GM23338 (cell line): ENCODE measurements at regions not wholly inside any gene's neighbourhood (a gene's known extent, or its start where the extent isn't known, plus 50 kb on each side); places are given as distances from the start of the nearest gene placed in this dataset.

ENCODE experiments used
- ATAC-seq: fragments of 200-7000 bp; cut with Tn5 transposase; 3 replicates; pipeline ENCODE4 v1.9.1; 2020
- DNase-seq: peaks from one replicate; pipeline ENCODE4 v3.0.0-alpha.2; 2015; ENCODE audit warnings: low spot score
- H2AFZ ChIP-seq: fragments of 200-600 bp; sonication (generic); 2 replicates; pipeline ENCODE4 v1.8.0; 2016; ENCODE audit warnings: antibody characterized with exemption, mild to moderate bottlenecking, moderate library complexity
- H3F3A ChIP-seq: fragments of 200-600 bp; sonication (generic); replicated peaks from 2 replicates; pipeline ENCODE4 v1.8.0; 2017; ENCODE audit warnings: antibody characterized with exemption, mixed run types, low read depth
- H3K27ac ChIP-seq: fragments of 200-600 bp; sonication (generic); 2 replicates; pipeline ENCODE4 v1.6.1; 2016; ENCODE audit warnings: low read depth
- H3K27me3 ChIP-seq: fragments of 200-600 bp; sonication (generic); 2 replicates; pipeline ENCODE4 v1.8.0; 2016; ENCODE audit warnings: mild to moderate bottlenecking, mixed run types, moderate library complexity; ENCODE audit not compliant: insufficient read depth
- H3K36me3 ChIP-seq: fragments of 200-600 bp; sonication (generic); 2 replicates; pipeline ENCODE4 v1.8.0; 2016; ENCODE audit warnings: mild to moderate bottlenecking; ENCODE audit not compliant: insufficient read depth
- H3K4me1 ChIP-seq: fragments of 200-600 bp; sonication (generic); 2 replicates; pipeline ENCODE4 v1.8.0; 2016; ENCODE audit warnings: mild to moderate bottlenecking, moderate library complexity; ENCODE audit not compliant: insufficient read depth
- H3K4me2 ChIP-seq: fragments of 200-600 bp; sonication (generic); 2 replicates; pipeline ENCODE4 v1.7.1; 2017; ENCODE audit warnings: mixed run types
- H3K4me3 ChIP-seq: fragments of 200-600 bp; sonication (generic); 2 replicates; pipeline ENCODE4 v1.6.1; 2016; ENCODE audit warnings: mixed run types
- H3K79me2 ChIP-seq: fragments of 200-600 bp; sonication (generic); replicated peaks from 2 replicates; pipeline ENCODE4 v1.8.0; 2017; ENCODE audit warnings: mild to moderate bottlenecking; ENCODE audit not compliant: insufficient read depth
- H3K9me2 ChIP-seq: fragments of 200-600 bp; sonication (generic); 2 replicates; pipeline ENCODE4 v1.8.0; 2017; ENCODE audit not compliant: insufficient read depth
- H4K20me1 ChIP-seq: fragments of 200-600 bp; sonication (generic); replicated peaks from 2 replicates; pipeline ENCODE4 v1.8.0; 2017; ENCODE audit warnings: mild to moderate bottlenecking; ENCODE audit not compliant: insufficient read depth
- H3K27ac Mint-ChIP-seq: 2 replicates; pipeline ENCODE4 v1.8.0; 2020; ENCODE audit warnings: inconsistent platforms, mild to moderate bottlenecking, moderate library complexity, mixed read lengths
- H3K27me3 Mint-ChIP-seq: 3 replicates; pipeline ENCODE4 v1.8.0; 2022; ENCODE audit warnings: low read depth, mild to moderate bottlenecking, moderate library complexity, mixed read lengths, inconsistent platforms; ENCODE audit not compliant: insufficient read depth, poor library complexity
- H3K36me3 Mint-ChIP-seq: 3 replicates; pipeline ENCODE4 v1.8.0; 2021; ENCODE audit warnings: low read depth, mild to moderate bottlenecking, inconsistent platforms, moderate library complexity, mixed read lengths
- H3K4me1 Mint-ChIP-seq: 3 replicates; pipeline ENCODE4 v1.8.0; 2020; ENCODE audit warnings: mild to moderate bottlenecking, inconsistent platforms, mixed read lengths
- H3K4me3 Mint-ChIP-seq: 3 replicates; pipeline ENCODE4 v1.8.0; 2021; ENCODE audit warnings: moderate library complexity, mild to moderate bottlenecking, inconsistent platforms, mixed read lengths
- H3K9me3 Mint-ChIP-seq: 3 replicates; pipeline ENCODE4 v1.8.0; 2020; ENCODE audit warnings: moderate library complexity, mild to moderate bottlenecking, inconsistent platforms, mixed read lengths
- EZH2phosphoT487 ChIP-seq: fragments of 200-600 bp; sonication (generic); IDR thresholded peaks from one replicate; pipeline ENCODE4 v1.8.1; 2018; ENCODE audit warnings: antibody characterized with exemption; ENCODE audit not compliant: unreplicated experiment
- POLR2AphosphoS5 ChIP-seq: IDR thresholded peaks from 2 replicates; pipeline ENCODE4 v1.6.1; 2016; ENCODE audit warnings: antibody characterized with exemption, low read depth
- ZNF114 ChIP-seq: fragments of 250-450 bp; sonication (Bioruptor Pico); IDR thresholded peaks from 2 replicates; pipeline ENCODE4 v1.5.0; 2020; ENCODE audit warnings: mild to moderate bottlenecking, moderate library complexity
- ZNF331 ChIP-seq: fragments of 250-450 bp; sonication (Bioruptor Pico); IDR thresholded peaks from 2 replicates; pipeline ENCODE4 v1.5.0; 2020; ENCODE audit warnings: low read depth, mild to moderate bottlenecking, moderate library complexity
- ZNF462 ChIP-seq: fragments of 250-450 bp; sonication (Bioruptor Pico); IDR thresholded peaks from 2 replicates; pipeline ENCODE4 v1.5.0; 2020; ENCODE audit warnings: mild to moderate bottlenecking, moderate library complexity
- TF ChIP-seq, protein P1 (sequence below), 2 experiments: fragments of 200-600 bp in 1 of 2; sonication (generic) in 1 of 2; conservative IDR thresholded peaks; 2 replicates each; pipeline versions ENCODE4 v1.5.1 to v1.6.1; 2016 to 2017; ENCODE audit warnings: antibody characterized with exemption in 2 of 2, low read depth in 2 of 2, mild to moderate bottlenecking in 2 of 2, moderate library complexity in 1 of 2

DNA sequence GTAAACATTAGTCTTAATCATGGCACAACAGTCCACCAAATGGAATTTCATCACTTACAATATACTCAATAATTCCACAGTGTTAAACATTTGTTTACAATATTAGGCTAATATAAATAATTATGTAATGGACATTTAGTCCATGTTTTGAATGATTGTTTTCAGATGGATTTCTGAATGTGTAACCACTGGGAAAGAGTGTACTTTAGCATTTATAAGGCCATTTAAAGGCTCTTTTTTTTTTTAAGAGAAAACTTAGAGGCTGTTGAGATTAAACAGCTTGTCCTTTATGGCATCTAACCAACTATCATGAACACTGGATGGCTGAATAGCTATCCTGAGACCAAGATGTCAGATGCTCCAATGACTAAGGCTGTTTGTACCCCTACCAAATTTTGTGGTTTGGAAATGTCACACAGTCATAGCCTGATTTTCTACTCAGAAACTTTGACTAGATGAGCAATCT is 248.3 kb upstream of the GLI3 start:
- no peaks in the 10 kb centered on the region for H3K27me3 Mint-ChIP-seq
- no peak for TF ChIP-seq POLR2AphosphoS5
- TF ChIP-seq ZNF331 (CRISPR knock-in tag) = no peak
- TF ChIP-seq, protein P1, sequence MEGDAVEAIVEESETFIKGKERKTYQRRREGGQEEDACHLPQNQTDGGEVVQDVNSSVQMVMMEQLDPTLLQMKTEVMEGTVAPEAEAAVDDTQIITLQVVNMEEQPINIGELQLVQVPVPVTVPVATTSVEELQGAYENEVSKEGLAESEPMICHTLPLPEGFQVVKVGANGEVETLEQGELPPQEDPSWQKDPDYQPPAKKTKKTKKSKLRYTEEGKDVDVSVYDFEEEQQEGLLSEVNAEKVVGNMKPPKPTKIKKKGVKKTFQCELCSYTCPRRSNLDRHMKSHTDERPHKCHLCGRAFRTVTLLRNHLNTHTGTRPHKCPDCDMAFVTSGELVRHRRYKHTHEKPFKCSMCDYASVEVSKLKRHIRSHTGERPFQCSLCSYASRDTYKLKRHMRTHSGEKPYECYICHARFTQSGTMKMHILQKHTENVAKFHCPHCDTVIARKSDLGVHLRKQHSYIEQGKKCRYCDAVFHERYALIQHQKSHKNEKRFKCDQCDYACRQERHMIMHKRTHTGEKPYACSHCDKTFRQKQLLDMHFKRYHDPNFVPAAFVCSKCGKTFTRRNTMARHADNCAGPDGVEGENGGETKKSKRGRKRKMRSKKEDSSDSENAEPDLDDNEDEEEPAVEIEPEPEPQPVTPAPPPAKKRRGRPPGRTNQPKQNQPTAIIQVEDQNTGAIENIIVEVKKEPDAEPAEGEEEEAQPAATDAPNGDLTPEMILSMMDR (conservative IDR thresholded peaks at IDR 0.05; ENCODE audit: low read depth in 2 of 2) = no peak
- TF ChIP-seq ZNF462 (CRISPR knock-in tag) = no peak
- TF ChIP-seq ZNF114 (CRISPR knock-in tag) = no peak
- TF ChIP-seq EZH2phosphoT487 = no peak
- peaks cover 11% of the 10 kb centered on the region; the same call in 2 of the 3 replicates for H3K4me1 Mint-ChIP-seq
- H3K36me3 Mint-ChIP-seq = no peaks in the 10 kb centered on the region
- Histone ChIP-seq H3K27ac (no peak overlapping the region), H2AFZ (no peak overlapping the region), H3K4me2 (no peak overlapping the region), H3K36me3 (no peaks in the 10 kb centered on the region), H3F3A (no peaks in the 10 kb centered on the region), H3K79me2 (no peaks in the 10 kb centered on the region), H3K4me1 (no peaks in the 10 kb centered on the region), H3K27me3 (no peaks in the 10 kb centered on the region), H4K20me1 (no peaks in the 10 kb centered on the region), H3K9me2 (0 out of 2 replicates have a peak, but pooled peaks cover 3% of the 10 kb centered on the region), H3K4me3 (no peak overlapping the region)
- no peaks in the 10 kb centered on the region; the same call in 2 of the 3 replicates for H3K9me3 Mint-ChIP-seq
- no peak overlapping the region for H3K4me3 Mint-ChIP-seq
- no peak overlapping the region for H3K27ac Mint-ChIP-seq
- DNase-seq (no peak), ATAC-seq (no peak)
